Endothelial cell of umbilical vein (primary cell): ENCODE measurements at regions not wholly inside any gene's neighbourhood (a gene's known extent, or its start where the extent isn't known, plus 50 kb on each side); places are given as distances from the start of the nearest gene placed in this dataset.

Source experiments
- BruUV-seq: library from RNA; stranded (reverse); fragments of 400-500 nt; replicated peaks from 2 replicates; lab custom pipeline; 2021; lab: Mats Ljungman, UMichigan
- CTCF ChIA-PET: fragments of 300-600, 350-600 bp; sonication (Branson Sonifier 250); formaldehyde crosslinking; loops from one replicate; lab custom pipeline; 2021; ENCODE audit warnings: antibody characterized with exemption, inconsistent platforms; lab: Charles Lee
- POLR2A ChIA-PET: fragments of 300-600, 350-600 bp; sonication (Branson Sonifier 250); formaldehyde crosslinking; loops from one replicate; lab custom pipeline; 2021; ENCODE audit warnings: antibody characterized with exemption, inconsistent platforms; lab: Charles Lee
- DNase-seq: peaks from one replicate; pipeline ENCODE4 v3.0.0-alpha.2; 2011; ENCODE audit warnings: low read depth, low spot score
- FAIRE-seq: peaks from 2 replicates; lab custom pipeline; 2011; peaks lifted over from hg19 to GRCh38; lab: Jason Lieb, UNC
- H2AFZ ChIP-seq: 2 replicates; pipeline ENCODE4 v1.6.0; 2012; ENCODE audit warnings: low read depth, low read length, control low read depth, inconsistent platforms
- H3K27ac ChIP-seq: 2 replicates; pipeline ENCODE4 v1.5.1; 2011; ENCODE audit warnings: low read depth, mild to moderate bottlenecking, control low read depth, low read length, moderate library complexity; ENCODE audit not compliant: insufficient read depth
- H3K27me3 ChIP-seq, 2 experiments: 2 replicates each; pipeline versions ENCODE4 v1.6.0 to v1.6.1; 2011; ENCODE audit warnings: low read length in 2 of 2, mixed read lengths in 1 of 2; ENCODE audit not compliant: control insufficient read depth in 2 of 2, insufficient read depth in 2 of 2
- H3K36me3 ChIP-seq, 2 experiments: 2 replicates in 1 of 2; 3 replicates in 1 of 2; pipeline ENCODE4 v1.5.1; 2011; ENCODE audit warnings: low read length in 2 of 2, mild to moderate bottlenecking in 1 of 2, moderate library complexity in 1 of 2; ENCODE audit not compliant: control insufficient read depth in 2 of 2, insufficient read depth in 2 of 2; ENCODE audit errors: extremely low read depth in 1 of 2
- H3K4me1 ChIP-seq: 3 replicates; pipeline ENCODE4 v1.5.1; 2011; ENCODE audit warnings: mild to moderate bottlenecking, low read length; ENCODE audit not compliant: control insufficient read depth, insufficient read depth; ENCODE audit errors: extremely low read depth
- H3K4me2 ChIP-seq: 2 replicates; pipeline ENCODE4 v1.6.1; 2011; ENCODE audit warnings: low read length, control low read depth, mixed read lengths; ENCODE audit not compliant: insufficient read depth
- H3K4me3 ChIP-seq, 3 experiments: fragments of 200-600 bp in 1 of 3; sonication (generic), shearing (Covaris generic) in 1 of 3; replicated peaks in 1 of 3; 2 replicates each; pipeline ENCODE4 v1.5.1; 2011 to 2016; ENCODE audit warnings: control low read depth in 3 of 3, low read length in 3 of 3, mild to moderate bottlenecking in 2 of 3, inconsistent platforms in 1 of 3, low read depth in 1 of 3, moderate library complexity in 1 of 3; ENCODE audit not compliant: insufficient read depth in 1 of 3
- H3K79me2 ChIP-seq: 2 replicates; pipeline ENCODE4 v1.6.0; 2012; ENCODE audit warnings: low read length, inconsistent platforms; ENCODE audit not compliant: control insufficient read depth, insufficient read depth
- H3K9ac ChIP-seq: replicated peaks from 2 replicates; pipeline ENCODE3; 2011; ENCODE audit warnings: low read length, control low read depth; ENCODE audit not compliant: insufficient read depth; ENCODE audit errors: extremely low read depth
- H3K9me1 ChIP-seq: replicated peaks from 3 replicates; pipeline ENCODE4 v1.6.0; 2011; ENCODE audit warnings: mild to moderate bottlenecking, low read length; ENCODE audit not compliant: control insufficient read depth, insufficient read depth; ENCODE audit errors: extremely low read depth
- H3K9me3 ChIP-seq: replicated peaks from 2 replicates; pipeline ENCODE4 v1.5.1; 2012; ENCODE audit warnings: low read length, inconsistent platforms; ENCODE audit not compliant: control insufficient read depth, insufficient read depth
- H4K20me1 ChIP-seq: replicated peaks from 2 replicates; pipeline ENCODE3; 2011; ENCODE audit warnings: mild to moderate bottlenecking, low read length; ENCODE audit not compliant: control insufficient read depth, insufficient read depth; ENCODE audit errors: extremely low read depth
- EZH2 ChIP-seq: IDR thresholded peaks from 2 replicates; pipeline ENCODE4 v1.6.1; 2012; ENCODE audit warnings: borderline replicate concordance, low read depth, mild to moderate bottlenecking, moderate library complexity, low read length, inconsistent platforms; ENCODE audit not compliant: severe bottlenecking
- FOS ChIP-seq: IDR thresholded peaks from 2 replicates; pipeline ENCODE4 v1.6.1; 2011; ENCODE audit warnings: mild to moderate bottlenecking, low read length, moderate library complexity, borderline replicate concordance; ENCODE audit not compliant: insufficient read depth
- GATA2 ChIP-seq: IDR thresholded peaks from 2 replicates; pipeline ENCODE4 v1.7.0; 2011; ENCODE audit warnings: low read depth, mild to moderate bottlenecking, moderate library complexity, mixed read lengths, low read length; ENCODE audit not compliant: insufficient read length, insufficient read depth
- JUN ChIP-seq: IDR thresholded peaks from 2 replicates; pipeline ENCODE4 v1.6.1; 2011; ENCODE audit warnings: borderline replicate concordance, low read depth; ENCODE audit not compliant: insufficient read length, insufficient read depth
- MYC ChIP-seq: IDR thresholded peaks from one replicate; pipeline ENCODE4 v1.6.1; 2011; ENCODE audit warnings: mild to moderate bottlenecking, low read depth, low read length
- POLR2A ChIP-seq: IDR thresholded peaks from 2 replicates; pipeline ENCODE4 v1.6.1; 2012; ENCODE audit warnings: low read depth, mild to moderate bottlenecking, control low read depth, low read length
- POLR2AphosphoS5 ChIP-seq: IDR thresholded peaks from 2 replicates; pipeline ENCODE4 v1.6.1; 2012; ENCODE audit warnings: low read depth, mild to moderate bottlenecking, control low read depth, low read length, moderate library complexity; ENCODE audit not compliant: insufficient read depth
- dilution Hi-C: fragments of 300-500 bp; cut with MboI; formaldehyde crosslinking; loops from one replicate; pipeline ENCODE4 v1.15.0; 2019; ENCODE audit warnings: low sequenced_read_pairs; ENCODE audit not compliant: extremely low pct_ligation_motif_present
- intact Hi-C: fragments of 100-400 bp; cut with micrococcal nuclease; formaldehyde crosslinking; loops from one replicate; pipeline ENCODE4 v1.10.0; 2022
- TF ChIP-seq, protein P1 (sequence below): IDR thresholded peaks from 2 replicates; pipeline ENCODE4 v1.6.1; 2011; ENCODE audit not compliant: insufficient read depth, insufficient read length
- TF ChIP-seq, protein P2 (sequence below), 2 donors: IDR thresholded peaks; 1 replicate in 1 of 2; 2 replicates in 1 of 2; pipeline ENCODE4 v1.5.1; 2011; ENCODE audit warnings: low read length in 2 of 2, mild to moderate bottlenecking in 2 of 2, moderate library complexity in 2 of 2, control low read depth in 1 of 2, inconsistent platforms in 1 of 2, low read depth in 1 of 2; ENCODE audit not compliant: insufficient read depth in 1 of 2; ENCODE audit errors: extremely low read depth in 1 of 2

DNA sequence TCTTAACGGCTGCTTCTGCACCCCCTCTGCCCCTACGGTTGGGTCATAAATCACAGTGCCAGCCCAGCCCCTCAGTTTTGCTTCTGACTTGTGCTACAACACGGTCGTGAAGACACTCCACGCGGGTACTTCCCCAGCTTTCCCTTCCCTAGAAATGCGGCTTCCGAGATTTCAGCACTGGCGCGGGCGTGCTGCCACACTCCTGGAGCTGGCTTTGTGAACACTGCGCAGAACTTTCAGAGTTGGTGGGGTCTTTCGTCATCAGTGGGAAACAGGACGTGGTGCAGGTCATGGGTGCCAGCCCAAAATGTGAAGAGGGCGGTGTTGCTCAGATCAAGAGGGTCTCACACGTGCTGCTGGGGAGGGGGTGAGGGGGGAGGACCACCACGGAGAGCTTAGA is 733.0 kb upstream of the SALL3 start:
- Histone ChIP-seq H4K20me1 (no peaks in the 10 kb centered on the region), H3K36me3 (no peaks in the 10 kb centered on the region), H3K4me2 (no peak overlapping the region), H3K4me3 (no peak overlapping the region), H3K9ac (no peak overlapping the region), H3K4me1 (no peaks in the 10 kb centered on the region), H3K27ac (no peak overlapping the region), H3K9me1 (no peaks in the 10 kb centered on the region), H2AFZ (no peak overlapping the region), H3K27me3 (no peaks in the 10 kb centered on the region), H3K9me3 (peaks cover 10% of the 10 kb centered on the region), H3K79me2 (no peaks in the 10 kb centered on the region)
- no TSS peak for BruUV-seq
- FAIRE-seq (no peak), DNase-seq (no peak)
- ChIA-PET CTCF (no interaction called here), POLR2A (no interaction called here)
- dilution Hi-C loops (no loop called here), intact Hi-C loops (no loop called here)
- TF ChIP-seq JUN (no peak), POLR2AphosphoS5 (no peak), EZH2 (no peak), GATA2 (no peak), FOS (no peak), MYC (no peak), POLR2A (no peak)
- TF ChIP-seq, protein P1, sequence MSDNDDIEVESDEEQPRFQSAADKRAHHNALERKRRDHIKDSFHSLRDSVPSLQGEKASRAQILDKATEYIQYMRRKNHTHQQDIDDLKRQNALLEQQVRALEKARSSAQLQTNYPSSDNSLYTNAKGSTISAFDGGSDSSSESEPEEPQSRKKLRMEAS: no peak
- TF ChIP-seq, protein P2, sequence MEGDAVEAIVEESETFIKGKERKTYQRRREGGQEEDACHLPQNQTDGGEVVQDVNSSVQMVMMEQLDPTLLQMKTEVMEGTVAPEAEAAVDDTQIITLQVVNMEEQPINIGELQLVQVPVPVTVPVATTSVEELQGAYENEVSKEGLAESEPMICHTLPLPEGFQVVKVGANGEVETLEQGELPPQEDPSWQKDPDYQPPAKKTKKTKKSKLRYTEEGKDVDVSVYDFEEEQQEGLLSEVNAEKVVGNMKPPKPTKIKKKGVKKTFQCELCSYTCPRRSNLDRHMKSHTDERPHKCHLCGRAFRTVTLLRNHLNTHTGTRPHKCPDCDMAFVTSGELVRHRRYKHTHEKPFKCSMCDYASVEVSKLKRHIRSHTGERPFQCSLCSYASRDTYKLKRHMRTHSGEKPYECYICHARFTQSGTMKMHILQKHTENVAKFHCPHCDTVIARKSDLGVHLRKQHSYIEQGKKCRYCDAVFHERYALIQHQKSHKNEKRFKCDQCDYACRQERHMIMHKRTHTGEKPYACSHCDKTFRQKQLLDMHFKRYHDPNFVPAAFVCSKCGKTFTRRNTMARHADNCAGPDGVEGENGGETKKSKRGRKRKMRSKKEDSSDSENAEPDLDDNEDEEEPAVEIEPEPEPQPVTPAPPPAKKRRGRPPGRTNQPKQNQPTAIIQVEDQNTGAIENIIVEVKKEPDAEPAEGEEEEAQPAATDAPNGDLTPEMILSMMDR (IDR thresholded peaks at IDR 0.05; ENCODE audit: extremely low read depth in 1 of 2, insufficient read depth in 1 of 2, low read depth in 1 of 2, low read length in 2 of 2): no peak
